SW 1271 (cell line): ENCODE measurements at regions not wholly inside any gene's neighbourhood (a gene's known extent, or its start where the extent isn't known, plus 50 kb on each side); places are given as distances from the start of the nearest gene placed in this dataset.

ENCODE experiments used
- DNase-seq, 2 experiments: peaks; one replicate each; lab custom pipeline; 2025; lab: John Stamatoyannopoulos, UW

DNA sequence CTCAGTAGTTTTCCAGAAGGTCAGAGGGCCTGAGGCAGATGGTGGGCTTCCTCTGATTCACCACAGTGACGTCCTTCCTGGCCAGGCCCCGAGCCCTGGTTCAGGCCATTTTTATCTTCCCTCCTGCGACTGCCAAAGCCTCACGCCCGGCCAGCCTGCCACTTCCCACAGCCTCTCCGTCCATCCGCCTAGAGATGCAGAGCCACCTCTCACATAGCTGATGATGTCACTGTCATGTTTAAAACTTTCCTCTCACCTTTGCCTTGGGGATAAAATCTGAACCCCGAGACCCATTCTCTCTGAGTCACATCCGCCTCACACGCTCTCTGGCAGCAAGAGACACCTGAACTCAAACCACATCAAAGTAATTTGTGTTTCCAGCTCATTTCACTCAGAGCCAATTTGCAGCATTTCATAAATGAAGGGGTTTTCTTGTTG is 175.3 kb downstream of the QDPR start:
- no peak for DNase-seq

DNA sequence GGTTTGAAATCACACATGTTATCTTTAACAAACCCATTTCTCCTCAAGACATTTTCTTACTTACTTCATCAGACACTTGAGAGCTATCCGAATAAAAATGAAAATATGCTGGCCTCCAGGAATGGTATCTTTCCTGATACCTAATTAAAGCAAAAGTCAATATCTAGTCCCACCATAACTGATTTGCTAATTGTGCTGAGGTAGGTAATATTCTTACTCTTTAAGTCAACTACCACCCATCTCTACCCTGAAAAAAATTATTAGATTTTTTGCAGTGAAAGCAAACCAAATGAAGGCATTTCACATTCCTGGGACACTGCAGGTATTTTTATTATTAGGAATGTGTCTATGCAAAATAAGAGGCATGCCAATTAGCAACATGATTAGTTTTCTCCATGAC is 175.8 kb downstream of the QDPR start:
- DNase-seq = no peak

DNA sequence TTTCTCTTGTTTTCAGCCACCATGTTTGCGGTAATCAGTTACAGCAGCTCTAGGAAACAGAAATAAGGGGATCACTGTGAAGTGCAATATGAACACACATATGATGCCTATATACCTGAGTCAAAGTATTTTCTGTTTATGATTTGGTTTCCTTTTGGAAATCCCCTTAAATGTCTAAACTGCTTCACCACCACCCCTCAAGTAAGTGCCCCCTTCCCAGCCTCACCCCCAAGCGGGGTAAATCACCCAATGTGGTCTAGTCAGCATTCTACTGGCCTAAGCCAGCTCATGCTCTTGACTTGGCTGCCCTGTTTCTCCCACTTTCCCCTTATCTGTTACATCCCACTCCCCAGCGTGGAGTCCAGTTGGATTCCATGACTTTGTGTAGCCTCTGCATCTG is 176.5 kb downstream of the QDPR start:
- no peak for DNase-seq

DNA sequence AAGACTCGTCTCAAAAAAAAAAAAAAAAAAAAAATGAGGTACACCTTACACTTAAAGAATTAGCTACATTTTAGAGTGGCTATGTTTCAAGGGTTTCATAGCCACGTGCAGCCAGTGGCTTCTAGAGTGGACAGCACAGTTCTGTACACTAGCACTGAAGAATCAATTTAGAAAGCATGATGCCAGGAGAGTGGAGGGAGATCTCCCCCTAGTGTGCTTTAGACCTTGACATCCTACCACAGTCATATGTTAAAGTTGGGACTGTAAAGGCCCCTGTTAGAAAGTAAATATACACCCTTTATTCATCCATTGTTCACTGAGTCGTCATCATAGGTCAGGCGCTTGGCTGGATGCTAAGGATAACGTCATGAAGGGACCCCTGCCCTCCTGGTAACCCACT is 179.4 kb downstream of the QDPR start:
- DNase-seq = no peak

- DNase-seq = no peak
Observed at GRCh38 chr4:17329046-17329445, 182.8 kb downstream of the QDPR start.

DNA sequence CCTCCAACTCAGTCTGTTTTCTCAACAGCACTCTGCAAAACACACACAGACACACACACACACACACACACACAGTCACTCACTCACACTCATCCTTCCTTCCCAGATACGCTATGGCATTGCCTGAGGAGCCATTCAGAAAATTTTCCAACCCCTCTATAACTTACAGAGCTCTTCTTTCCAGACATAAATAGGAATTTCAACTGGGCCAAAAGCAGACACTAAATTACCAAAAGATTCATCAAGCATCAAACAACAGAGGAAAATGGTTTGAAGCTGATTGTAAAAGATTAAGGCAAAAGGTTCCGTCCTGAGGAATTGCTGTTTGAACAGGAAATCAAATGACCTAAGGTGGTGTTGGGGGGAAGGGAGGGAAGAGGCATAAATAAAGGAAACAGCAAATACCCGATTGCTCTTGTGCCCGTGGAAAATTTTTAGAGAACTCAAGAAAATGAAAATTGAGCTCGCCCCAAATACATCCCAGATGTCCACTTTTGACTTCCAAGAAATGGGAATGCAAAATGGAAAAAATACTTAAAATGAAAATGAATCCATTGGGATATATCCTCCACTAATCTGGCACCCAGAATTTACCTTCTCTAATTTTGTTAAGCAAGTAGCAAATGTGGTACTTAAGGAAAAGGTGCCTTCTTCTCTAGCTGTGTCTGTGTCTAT is 183.6 kb downstream of the QDPR start:
- no peak for DNase-seq

GRCh38 chr4:17327591-17327990 is 184.3 kb downstream of the QDPR start:
- DNase-seq = no peak

DNA sequence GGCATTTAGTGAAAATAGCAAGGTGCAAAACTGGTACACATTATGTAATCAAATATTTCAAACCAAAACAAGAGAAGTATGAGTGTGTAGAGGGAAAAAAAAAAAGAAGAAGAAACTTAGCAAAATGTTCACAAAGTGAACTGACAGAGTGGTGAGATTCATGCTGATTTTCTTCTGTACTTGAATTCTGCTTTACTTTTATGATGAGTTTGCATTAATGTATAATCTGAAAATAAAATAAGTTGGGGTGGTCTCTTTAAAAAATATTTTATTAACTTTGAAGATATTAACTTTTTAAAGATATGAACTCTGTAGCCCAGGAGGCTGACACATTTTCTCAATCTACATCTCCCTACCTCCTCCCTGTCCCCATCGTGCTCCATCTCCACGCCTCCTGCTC is 185.1 kb downstream of the QDPR start:
- DNase-seq = no peak

DNA sequence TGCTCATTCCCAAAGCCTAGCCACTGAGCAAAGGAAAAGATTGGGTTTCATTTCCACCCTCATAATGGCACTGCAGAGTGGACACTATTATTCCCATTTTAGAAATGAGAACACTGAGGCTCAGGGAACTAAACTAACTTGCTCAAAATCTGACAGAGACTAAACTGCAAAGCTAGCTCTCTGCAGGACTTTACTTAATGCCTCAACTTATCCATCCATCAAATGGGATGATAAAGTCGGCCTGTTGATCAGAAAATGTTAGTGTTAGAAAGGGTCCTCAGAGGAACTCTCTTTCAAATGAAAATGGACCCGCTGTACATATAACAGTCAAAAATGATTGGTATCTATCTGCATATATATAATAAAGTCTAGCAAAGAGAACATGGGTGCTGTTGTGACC is 186.8 kb downstream of the QDPR start:
- DNase-seq = no peak

- peak in 1 of 2 experiments; percentile 40 for DNase-seq
Observed at GRCh38 chr4:17324386-17324830, 187.5 kb downstream of the QDPR start.

GRCh38 chr4:17323554-17324385 is 188.1 kb downstream of the QDPR start:
- DNase-seq = no peak

- no peak for DNase-seq
Observed at GRCh38 chr4:17322514-17322913, 189.4 kb downstream of the QDPR start.

DNA sequence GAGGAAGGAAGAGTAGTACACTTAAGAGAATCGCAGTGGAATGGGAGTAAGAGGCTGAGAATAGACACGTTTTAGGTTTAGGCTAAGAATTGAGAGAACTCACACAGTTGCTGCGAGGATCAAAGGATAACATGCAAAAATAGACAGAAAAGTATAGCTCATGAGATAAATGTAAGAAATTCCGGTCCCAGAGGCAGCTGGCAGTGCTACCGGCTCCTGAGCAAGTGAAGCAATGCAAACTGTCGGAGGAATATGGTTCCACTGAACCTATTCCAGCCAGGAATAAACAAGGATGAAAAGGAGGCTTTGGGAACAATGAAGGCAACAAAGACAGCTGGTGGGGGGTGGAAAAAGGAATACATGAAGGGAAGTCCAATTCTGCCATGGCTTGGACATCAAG is 191.8 kb downstream of the QDPR start:
- DNase-seq = no peak

GRCh38 chr4:17317526-17317925 is 194.4 kb downstream of the QDPR start:
- DNase-seq = no peak

DNA sequence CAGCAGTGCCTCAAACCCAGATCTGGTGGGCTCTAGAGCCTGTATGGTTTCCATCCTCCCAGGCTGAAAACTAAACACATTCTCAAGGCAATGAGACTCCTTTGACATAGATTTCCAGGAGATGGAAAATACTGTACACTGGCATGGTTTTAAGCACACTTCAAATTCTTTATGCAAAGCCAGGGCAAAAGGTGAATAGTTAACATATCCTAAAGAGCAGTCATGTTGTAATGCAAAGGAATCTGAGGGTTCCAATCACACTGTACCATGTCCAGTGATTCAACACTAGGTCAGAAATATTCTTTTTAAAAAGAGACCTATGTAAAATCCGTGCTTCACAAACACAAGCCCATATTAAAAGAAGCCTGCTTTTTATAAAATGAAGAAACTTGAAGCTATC is 195.3 kb downstream of the QDPR start:
- no peak for DNase-seq

- DNase-seq = no peak
Observed at GRCh38 chr4:17315459-17315858, 196.4 kb downstream of the QDPR start.

DNA sequence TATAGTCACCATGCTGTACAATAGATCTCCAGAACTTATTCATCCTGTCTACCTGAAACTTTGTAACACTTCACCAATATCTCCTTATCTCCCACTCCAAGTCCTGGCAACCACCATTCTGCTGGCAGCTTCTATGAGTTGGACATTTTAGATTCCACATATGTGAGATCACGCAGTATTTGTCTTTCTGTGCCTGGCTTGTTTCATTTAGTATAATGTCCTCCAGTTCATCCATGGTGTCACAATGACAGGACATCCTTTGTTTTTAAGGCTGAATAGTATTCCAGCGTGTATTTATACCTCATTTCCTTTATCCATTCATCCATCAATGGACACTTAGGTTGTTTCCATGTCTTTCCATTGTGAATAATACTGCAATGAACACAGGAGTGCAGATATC is 198.7 kb downstream of the QDPR start:
- no peak for DNase-seq

- no peak for DNase-seq
Observed at GRCh38 chr4:17310269-17310652, 201.6 kb downstream of the QDPR start.

DNA sequence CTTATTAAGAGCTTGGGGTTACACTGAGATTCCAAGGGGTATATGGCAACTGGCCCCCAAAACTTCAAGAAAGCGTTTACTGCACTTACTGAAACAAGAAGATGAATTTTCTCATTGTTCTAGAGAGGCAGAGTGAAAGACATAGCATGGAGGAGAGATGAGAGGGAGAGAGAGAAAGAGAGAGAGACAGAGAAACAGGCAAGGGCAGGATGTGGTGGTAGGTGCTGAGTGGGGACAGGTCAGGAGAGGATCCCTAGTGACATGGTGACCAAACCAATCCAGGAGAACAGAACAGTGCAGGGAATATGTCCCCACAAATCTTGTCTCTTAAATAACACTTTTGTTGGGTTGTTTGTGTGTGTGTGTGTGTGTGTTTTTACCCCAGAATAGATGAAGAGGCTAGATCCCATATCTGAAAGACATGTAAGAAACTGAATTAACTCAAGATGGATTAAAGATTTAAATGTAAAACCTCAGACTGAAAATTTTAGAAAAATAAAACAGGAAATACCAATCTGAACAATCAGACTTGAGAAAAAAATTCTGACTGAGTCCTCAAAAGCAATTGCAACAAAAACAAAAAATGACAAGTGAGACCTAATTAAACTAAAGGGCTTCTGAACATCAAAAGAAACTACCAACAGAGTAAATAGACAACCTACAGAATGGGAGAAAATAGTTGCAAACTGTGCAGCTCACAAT is 202.2 kb downstream of the QDPR start:
- DNase-seq = no peak

- DNase-seq = no peak
Observed at GRCh38 chr4:17301869-17302268, 210.0 kb downstream of the QDPR start.

GRCh38 chr4:17301266-17301665 is 210.6 kb downstream of the QDPR start:
- DNase-seq = no peak

DNA sequence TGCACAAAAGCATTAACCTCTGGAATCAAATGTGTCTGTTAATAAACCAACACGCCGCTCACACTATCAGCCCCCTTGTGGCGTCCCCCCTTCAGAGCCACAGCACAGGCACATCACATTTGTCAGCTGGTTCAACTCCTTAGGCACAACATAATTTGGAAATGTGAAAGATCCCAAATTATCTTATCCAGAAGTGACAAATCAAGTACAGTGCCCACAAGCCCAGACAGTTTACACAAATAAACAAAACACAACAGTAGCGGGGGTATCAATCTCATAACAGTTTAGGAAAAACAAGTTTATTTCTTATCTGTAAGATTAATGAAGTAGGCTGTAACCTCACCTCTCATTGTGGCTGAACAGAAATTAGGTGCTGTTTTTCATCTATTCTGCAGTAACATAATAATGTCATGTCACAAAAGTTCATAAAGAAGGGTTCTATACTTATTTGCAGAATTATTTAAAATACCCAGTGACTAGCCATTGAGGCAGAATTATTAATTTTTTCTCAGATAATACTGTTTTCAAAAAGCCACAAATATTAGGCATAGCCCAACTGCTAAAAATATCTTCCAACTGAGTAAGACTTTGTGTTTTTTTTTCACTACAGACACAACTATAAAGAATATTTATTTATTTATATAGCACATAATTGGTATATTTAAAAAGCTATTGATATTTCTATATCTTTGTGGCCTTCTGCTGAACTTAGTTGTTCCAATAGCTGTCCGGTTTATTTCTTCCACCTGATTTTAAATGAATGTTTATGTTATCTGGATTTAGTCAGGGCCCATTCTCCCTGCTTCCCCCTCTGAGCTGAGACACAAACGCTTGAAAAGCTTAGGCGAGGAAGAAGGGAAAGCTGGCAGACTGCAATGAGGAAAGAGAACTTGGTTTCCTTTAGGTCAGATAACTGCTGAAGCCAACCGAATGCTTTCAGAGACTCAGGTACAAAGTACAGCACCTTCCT is 214.7 kb downstream of the QDPR start:
- no peak for DNase-seq
